Glutamatergic neuron (in vitro differentiated cells): ENCODE measurements at regions not wholly inside any gene's neighbourhood (a gene's known extent, or its start where the extent isn't known, plus 50 kb on each side); places are given as distances from the start of the nearest gene placed in this dataset.

Experiments used
- DNase-seq: peaks from one replicate; pipeline ENCODE4 v3.0.0; 2022
- H3K27ac Mint-ChIP-seq: one replicate; pipeline ENCODE4 v1.8.0; 2020; ENCODE audit warnings: mild to moderate bottlenecking, mixed read lengths, inconsistent platforms; ENCODE audit not compliant: unreplicated experiment
- H3K27me3 Mint-ChIP-seq: one replicate; pipeline ENCODE4 v1.8.0; 2020; ENCODE audit warnings: mild to moderate bottlenecking, moderate library complexity, mixed read lengths, inconsistent platforms; ENCODE audit not compliant: unreplicated experiment
- H3K36me3 Mint-ChIP-seq: one replicate; pipeline ENCODE4 v1.8.0; 2020; ENCODE audit warnings: mild to moderate bottlenecking, mixed read lengths, inconsistent platforms; ENCODE audit not compliant: unreplicated experiment
- H3K4me1 Mint-ChIP-seq: one replicate; pipeline ENCODE4 v1.8.0; 2020; ENCODE audit warnings: mild to moderate bottlenecking, low read depth, mixed read lengths, inconsistent platforms; ENCODE audit not compliant: unreplicated experiment
- H3K4me3 Mint-ChIP-seq: one replicate; pipeline ENCODE4 v1.8.0; 2020; ENCODE audit warnings: mild to moderate bottlenecking, mixed read lengths, inconsistent platforms; ENCODE audit not compliant: unreplicated experiment
- H3K9me3 Mint-ChIP-seq: one replicate; pipeline ENCODE4 v1.8.0; 2020; ENCODE audit warnings: mild to moderate bottlenecking, moderate library complexity, mixed read lengths, inconsistent platforms; ENCODE audit not compliant: unreplicated experiment
- CTCF ChIP-seq: fragments of 200-600 bp; sonication (generic); IDR thresholded peaks from one replicate; pipeline ENCODE4 v1.5.0; 2021; ENCODE audit not compliant: partially characterized antibody, unreplicated experiment

GRCh38 chr1:93769777-93770176 lies 88.1 kb upstream of the BCAR3 start:
- Mint-ChIP-seq H3K36me3 (no peaks in the 10 kb centered on the region), H3K27ac (no peak overlapping the region), H3K27me3 (peaks cover 12% of the 10 kb centered on the region), H3K9me3 (peaks cover 5% of the 10 kb centered on the region), H3K4me1 (peaks cover 34% of the 10 kb centered on the region), H3K4me3 (peak overlapping the region; percentile 64)
- no peak for TF ChIP-seq CTCF
- DNase-seq: no peak

- Mint-ChIP-seq H3K4me1 (peaks cover 34% of the 10 kb centered on the region), H3K4me3 (peak overlapping the region; percentile 83), H3K36me3 (no peaks in the 10 kb centered on the region), H3K27me3 (peaks cover 10% of the 10 kb centered on the region), H3K9me3 (peaks cover 8% of the 10 kb centered on the region), H3K27ac (peak overlapping the region; percentile 81)
- no peak for TF ChIP-seq CTCF
- no peak for DNase-seq
Measured at GRCh38 chr1:93768380-93768863, 86.8 kb upstream of the BCAR3 start.

GRCh38 chr1:93766451-93766850 lies 84.8 kb upstream of the BCAR3 start:
- H3K9me3 Mint-ChIP-seq: peaks cover 11% of the 10 kb centered on the region
- no peak for TF ChIP-seq CTCF
- no peak overlapping the region for H3K27ac Mint-ChIP-seq
- H3K36me3 Mint-ChIP-seq: peaks cover 7% of the 10 kb centered on the region
- no peak overlapping the region for H3K4me3 Mint-ChIP-seq
- DNase-seq: no peak
- H3K27me3 Mint-ChIP-seq: peaks cover 10% of the 10 kb centered on the region
- peaks cover 34% of the 10 kb centered on the region for H3K4me1 Mint-ChIP-seq

- Mint-ChIP-seq H3K4me3 (no peak overlapping the region), H3K9me3 (peaks cover 11% of the 10 kb centered on the region), H3K4me1 (peaks cover 31% of the 10 kb centered on the region), H3K36me3 (peaks cover 7% of the 10 kb centered on the region), H3K27ac (no peak overlapping the region), H3K27me3 (peaks cover 10% of the 10 kb centered on the region)
- TF ChIP-seq CTCF: no peak
- DNase-seq: no peak
Measured at GRCh38 chr1:93765099-93765498, 83.5 kb upstream of the BCAR3 start.

- peaks cover 10% of the 10 kb centered on the region for H3K27me3 Mint-ChIP-seq
- peaks cover 24% of the 10 kb centered on the region for H3K4me1 Mint-ChIP-seq
- peaks cover 7% of the 10 kb centered on the region for H3K36me3 Mint-ChIP-seq
- H3K27ac Mint-ChIP-seq: no peak overlapping the region
- H3K4me3 Mint-ChIP-seq: no peak overlapping the region
- TF ChIP-seq CTCF: no peak
- no peak for DNase-seq
- H3K9me3 Mint-ChIP-seq: peaks cover 13% of the 10 kb centered on the region
Measured at GRCh38 chr1:93764366-93764750, 82.7 kb upstream of the BCAR3 start.
